GDM1 (cell line): ENCODE measurements at regions not wholly inside any gene's neighbourhood (a gene's known extent, or its start where the extent isn't known, plus 50 kb on each side); places are given as distances from the start of the nearest gene placed in this dataset.
A peak's percentile ranks its signal among the peaks of the same experiment; 100 is the strongest.

Experiments used
- DNase-seq: peaks from one replicate; lab custom pipeline; 2025; lab: John Stamatoyannopoulos, UW

GRCh38 chr7:47690902-47691558 lies 109.1 kb upstream of the TNS3 start:
- DNase-seq, result no peak

GRCh38 chr7:47689558-47689957 lies 107.6 kb upstream of the TNS3 start:
- no peak for DNase-seq

- no peak for DNase-seq
Observed at GRCh38 chr7:47688311-47689100, 106.6 kb upstream of the TNS3 start.

GRCh38 chr7:47685712-47686376 lies 103.9 kb upstream of the TNS3 start:
- no peak for DNase-seq

GRCh38 chr7:47685151-47685550 lies 103.2 kb upstream of the TNS3 start:
- DNase-seq, result no peak

- no peak for DNase-seq
Observed at GRCh38 chr7:47684728-47685127, 102.8 kb upstream of the TNS3 start.

GRCh38 chr7:47683485-47683898 lies 101.6 kb upstream of the TNS3 start:
- no peak for DNase-seq

- no peak for DNase-seq
Observed at GRCh38 chr7:47682874-47683273, 101.0 kb upstream of the TNS3 start.

GRCh38 chr7:47681249-47681810 lies 99.4 kb upstream of the TNS3 start:
- DNase-seq, result no peak

GRCh38 chr7:47678641-47679380 lies 96.9 kb upstream of the TNS3 start:
- DNase-seq, result no peak

GRCh38 chr7:47677664-47678063 lies 95.8 kb upstream of the TNS3 start:
- DNase-seq, result no peak

- no peak for DNase-seq
Observed at GRCh38 chr7:47677093-47677492, 95.2 kb upstream of the TNS3 start.

GRCh38 chr7:47672977-47673381 lies 91.1 kb upstream of the TNS3 start:
- no peak for DNase-seq

- DNase-seq, result no peak
Observed at GRCh38 chr7:47672271-47672791, 90.4 kb upstream of the TNS3 start.

GRCh38 chr7:47671358-47671757 lies 89.4 kb upstream of the TNS3 start:
- no peak for DNase-seq

GRCh38 chr7:47670729-47671128 lies 88.8 kb upstream of the TNS3 start:
- no peak for DNase-seq

GRCh38 chr7:47669901-47670384 lies 88.0 kb upstream of the TNS3 start:
- peak; percentile 67 for DNase-seq

- peak; percentile 81 for DNase-seq
Observed at GRCh38 chr7:47669178-47669891, 87.4 kb upstream of the TNS3 start.

GRCh38 chr7:47666164-47666862 lies 84.4 kb upstream of the TNS3 start:
- DNase-seq, result no peak

GRCh38 chr7:47664650-47665195 lies 82.8 kb upstream of the TNS3 start:
- DNase-seq, result no peak
